AG04450 (cell line): ENCODE measurements at regions not wholly inside any gene's neighbourhood (a gene's known extent, or its start where the extent isn't known, plus 50 kb on each side); places are given as distances from the start of the nearest gene placed in this dataset.
A peak's percentile ranks its signal among the peaks of the same experiment; 100 is the strongest.

Experiments
- CTCF ChIA-PET: fragments of 300-600, 350-600 bp; formaldehyde crosslinking; extraction: SDS; loops from one replicate; lab custom pipeline; 2022; ENCODE audit warnings: antibody characterized with exemption, inconsistent platforms; lab: Charles Lee
- POLR2A ChIA-PET: fragments of 350-600 bp; formaldehyde crosslinking; extraction: SDS; loops from one replicate; lab custom pipeline; 2021; ENCODE audit warnings: antibody characterized with exemption, inconsistent platforms; lab: Yijun Ruan, JAX
- DNase-seq: peaks from one replicate; pipeline ENCODE4 v3.0.0-alpha.2; 2011; ENCODE audit warnings: low read depth, low spot score
- H3K27ac ChIP-seq: one replicate; pipeline ENCODE4 v1.5.1; 2012; ENCODE audit warnings: low read depth, low read length, control low read depth
- H3K27me3 ChIP-seq: one replicate; pipeline ENCODE4 v1.6.0; 2012; ENCODE audit warnings: low read length; ENCODE audit not compliant: control insufficient read depth, insufficient read depth
- H3K4me3 ChIP-seq: 2 replicates; pipeline ENCODE4 v1.5.1; 2011; ENCODE audit warnings: mild to moderate bottlenecking, low read depth, low read length, control low read depth
- H3K9me3 ChIP-seq: 2 replicates; pipeline ENCODE4 v1.5.1; 2012; ENCODE audit warnings: low read length; ENCODE audit not compliant: control insufficient read depth, insufficient read depth
- CTCF ChIP-seq: IDR thresholded peaks from 2 replicates; pipeline ENCODE4 v1.5.1; 2011; ENCODE audit warnings: low read depth, low read length, control low read depth, inconsistent platforms

- Histone ChIP-seq H3K9me3 (no peaks in the 10 kb centered on the region), H3K27me3 (no peaks in the 10 kb centered on the region), H3K4me3 (no peak overlapping the region), H3K27ac (peak overlapping the region; percentile 22)
- CTCF ChIA-PET = no interaction called here
- TF ChIP-seq CTCF = no peak
- POLR2A ChIA-PET = interaction anchor here (1.0 to 1.7 kb wide), 3 partner anchors 15 to 24 kb away, joined by 3 to 4 read pairs (median 4); no protein-coding TSS in a partner anchor
- DNase-seq = no peak
Measured at GRCh38 chr2:42117923-42118753, 51.0 kb upstream of the EML4 start.

- no peak overlapping the region for H3K27ac ChIP-seq
- ChIA-PET CTCF (no interaction called here), POLR2A (no interaction called here)
- H3K9me3 ChIP-seq = no peaks in the 10 kb centered on the region
- no peaks in the 10 kb centered on the region for H3K27me3 ChIP-seq
- TF ChIP-seq CTCF = no peak
- DNase-seq = no peak
- no peak overlapping the region for H3K4me3 ChIP-seq
Measured at GRCh38 chr2:42118754-42119569, 50.2 kb upstream of the EML4 start.
